Mesendoderm (in vitro differentiated cells): ENCODE measurements at regions not wholly inside any gene's neighbourhood (a gene's known extent, or its start where the extent isn't known, plus 50 kb on each side); places are given as distances from the start of the nearest gene placed in this dataset.

ENCODE experiments used
- DNase-seq: peaks from one replicate; pipeline ENCODE4 v3.0.0; 2013
- H2AK5ac ChIP-seq: 2 replicates; pipeline ENCODE4 v1.6.1; 2013; ENCODE audit warnings: low read length, inconsistent platforms
- H2BK120ac ChIP-seq: 2 replicates; pipeline ENCODE4 v1.6.1; 2013; ENCODE audit warnings: low read depth, mild to moderate bottlenecking, low read length, moderate library complexity, mixed read lengths
- H2BK15ac ChIP-seq: replicated peaks from 2 replicates; pipeline ENCODE4 v1.6.1; 2013; ENCODE audit warnings: low read depth, mild to moderate bottlenecking, moderate library complexity
- H2BK5ac ChIP-seq: 2 replicates; pipeline ENCODE4 v1.6.1; 2013; ENCODE audit warnings: low read length, inconsistent platforms
- H3K18ac ChIP-seq: 2 replicates; pipeline ENCODE4 v1.6.1; 2013; ENCODE audit warnings: mild to moderate bottlenecking, low read length, mixed read lengths
- H3K23ac ChIP-seq: one replicate; pipeline ENCODE4 v1.6.1; 2013; ENCODE audit warnings: low read length
- H3K27ac ChIP-seq: 2 replicates; pipeline ENCODE4 v1.5.1; 2013; ENCODE audit warnings: low read depth, mild to moderate bottlenecking, inconsistent platforms, low read length, moderate library complexity
- H3K27me3 ChIP-seq: 2 replicates; pipeline ENCODE4 v1.6.1; 2013; ENCODE audit warnings: low read length, control low read depth, mild to moderate bottlenecking, inconsistent platforms; ENCODE audit not compliant: insufficient read depth, poor library complexity
- H3K36me3 ChIP-seq: 2 replicates; pipeline ENCODE4 v1.6.1; 2013; ENCODE audit warnings: low read length, inconsistent platforms; ENCODE audit not compliant: control insufficient read depth, insufficient read depth
- H3K4ac ChIP-seq: one replicate; pipeline ENCODE4 v1.6.1; 2013; ENCODE audit warnings: low read depth, mild to moderate bottlenecking, low read length, moderate library complexity
- H3K4me1 ChIP-seq: 2 replicates; pipeline ENCODE4 v1.6.1; 2013; ENCODE audit warnings: low read depth, low read length, inconsistent platforms; ENCODE audit not compliant: control insufficient read depth
- H3K4me2 ChIP-seq: 2 replicates; pipeline ENCODE4 v1.6.1; 2013; ENCODE audit warnings: low read length
- H3K4me3 ChIP-seq: 2 replicates; pipeline ENCODE4 v1.5.1; 2013; ENCODE audit warnings: mild to moderate bottlenecking, low read length
- H3K56ac ChIP-seq: one replicate; pipeline ENCODE4 v1.6.1; 2013; ENCODE audit warnings: low read length
- H3K79me1 ChIP-seq: 2 replicates; pipeline ENCODE4 v1.6.1; 2013; ENCODE audit warnings: low read length, inconsistent platforms
- H3K79me2 ChIP-seq: 2 replicates; pipeline ENCODE4 v1.6.1; 2013; ENCODE audit warnings: mild to moderate bottlenecking, low read length; ENCODE audit not compliant: control insufficient read depth, insufficient read depth
- H3K9ac ChIP-seq: 2 replicates; pipeline ENCODE4 v1.6.1; 2013; ENCODE audit warnings: low read length, inconsistent platforms
- H4K5ac ChIP-seq: one replicate; pipeline ENCODE4 v1.6.1; 2013; ENCODE audit warnings: low read length
- H4K8ac ChIP-seq: one replicate; pipeline ENCODE4 v1.6.1; 2013; ENCODE audit warnings: low read depth, mild to moderate bottlenecking, control low read depth, low read length, moderate library complexity
- WGBS: extraction: QIAGEN DNeasy Blood & Tissue Kit; methylation state at CpG from one replicate; pipeline ENCODE4 v1.1.7; 2013; ENCODE audit warnings: low lambda C conversion rate, missing lambda C conversion rate; ENCODE audit not compliant: insufficient coverage; ENCODE audit errors: extremely low coverage; 5-methylcytosine and 5-hydroxymethylcytosine counted together

DNA sequence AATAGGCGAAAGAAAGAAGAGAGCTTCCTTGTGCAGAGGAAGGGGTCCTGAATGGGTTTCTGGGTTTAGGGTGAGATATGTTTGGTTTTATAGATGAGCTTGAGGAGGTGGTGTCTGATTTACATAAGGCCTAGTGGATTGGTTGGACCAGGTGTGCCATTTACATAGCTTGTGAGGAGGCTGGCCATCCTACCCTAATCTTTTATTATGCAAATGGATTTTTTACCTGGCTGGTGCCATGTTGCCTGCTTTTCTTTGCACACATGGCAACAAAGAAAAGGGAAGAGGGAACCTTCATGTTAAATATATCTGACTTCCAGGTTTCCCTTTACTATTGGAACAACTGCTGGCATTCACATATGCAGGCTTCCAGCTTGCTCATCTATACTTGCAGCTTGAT, 585.3 kb downstream of the PTPRU start:
- no peak overlapping the region for H2BK120ac ChIP-seq
- H3K4me2 ChIP-seq = no peak overlapping the region
- no peak overlapping the region for H3K56ac ChIP-seq
- no peaks in the 10 kb centered on the region for H3K36me3 ChIP-seq
- no peaks in the 10 kb centered on the region for H3K79me2 ChIP-seq
- H3K27ac ChIP-seq = no peak overlapping the region
- no peak overlapping the region for H3K4me3 ChIP-seq
- H2BK15ac ChIP-seq = no peak overlapping the region
- H3K4ac ChIP-seq = no peak overlapping the region
- no peaks in the 10 kb centered on the region for H3K27me3 ChIP-seq
- H4K5ac ChIP-seq = no peak overlapping the region
- H3K4me1 ChIP-seq = no peaks in the 10 kb centered on the region
- no peak for DNase-seq
- no peak overlapping the region for H4K8ac ChIP-seq
- no peak overlapping the region for H3K23ac ChIP-seq
- WGBS = no CpG with 5 or more reads among the region's 1 CpG
- no peak overlapping the region for H3K9ac ChIP-seq
- no peaks in the 10 kb centered on the region for H3K79me1 ChIP-seq
- no peak overlapping the region for H3K18ac ChIP-seq
- H2AK5ac ChIP-seq = no peak overlapping the region
- H2BK5ac ChIP-seq = no peak overlapping the region

GRCh38 chr1:29820401-29820800, 584.1 kb downstream of the PTPRU start:
- no peak overlapping the region for H3K56ac ChIP-seq
- DNase-seq = no peak
- no peaks in the 10 kb centered on the region for H3K36me3 ChIP-seq
- H3K23ac ChIP-seq = no peak overlapping the region
- H2BK15ac ChIP-seq = no peak overlapping the region
- no peak overlapping the region for H3K18ac ChIP-seq
- H3K27ac ChIP-seq = no peak overlapping the region
- H4K8ac ChIP-seq = no peak overlapping the region
- H3K4ac ChIP-seq = no peak overlapping the region
- no peaks in the 10 kb centered on the region for H3K79me1 ChIP-seq
- no peak overlapping the region for H3K4me3 ChIP-seq
- WGBS = no CpG with 5 or more reads among the region's 2 CpGs
- no peaks in the 10 kb centered on the region for H3K79me2 ChIP-seq
- H3K4me1 ChIP-seq = no peaks in the 10 kb centered on the region
- no peak overlapping the region for H4K5ac ChIP-seq
- H3K9ac ChIP-seq = no peak overlapping the region
- H2BK120ac ChIP-seq = no peak overlapping the region
- H2BK5ac ChIP-seq = no peak overlapping the region
- H3K4me2 ChIP-seq = no peak overlapping the region
- H2AK5ac ChIP-seq = no peak overlapping the region
- H3K27me3 ChIP-seq = no peaks in the 10 kb centered on the region

GRCh38 chr1:29812408-29813135, 576.2 kb downstream of the PTPRU start:
- WGBS = no CpG with 5 or more reads among the region's 10 CpGs
- Histone ChIP-seq H3K23ac (no peak overlapping the region), H4K5ac (no peak overlapping the region), H3K36me3 (no peaks in the 10 kb centered on the region), H2BK15ac (no peak overlapping the region), H2AK5ac (no peak overlapping the region), H3K18ac (no peak overlapping the region), H3K27me3 (no peaks in the 10 kb centered on the region), H3K56ac (no peak overlapping the region), H3K79me2 (no peaks in the 10 kb centered on the region), H2BK120ac (no peak overlapping the region), H3K27ac (no peak overlapping the region), H2BK5ac (no peak overlapping the region), H3K79me1 (no peaks in the 10 kb centered on the region), H3K4me2 (no peak overlapping the region), H4K8ac (no peak overlapping the region), H3K4me3 (no peak overlapping the region), H3K9ac (no peak overlapping the region), H3K4ac (no peak overlapping the region), H3K4me1 (no peaks in the 10 kb centered on the region)
- no peak for DNase-seq

GRCh38 chr1:29811727-29812407, 575.5 kb downstream of the PTPRU start:
- Histone ChIP-seq H3K4ac (no peak overlapping the region), H3K27ac (no peak overlapping the region), H3K4me1 (no peaks in the 10 kb centered on the region), H3K79me2 (no peaks in the 10 kb centered on the region), H3K79me1 (no peaks in the 10 kb centered on the region), H3K56ac (no peak overlapping the region), H2BK120ac (no peak overlapping the region), H2BK15ac (no peak overlapping the region), H3K4me2 (no peak overlapping the region), H3K23ac (no peak overlapping the region), H3K9ac (no peak overlapping the region), H3K36me3 (no peaks in the 10 kb centered on the region), H3K27me3 (no peaks in the 10 kb centered on the region), H3K4me3 (no peak overlapping the region), H4K8ac (no peak overlapping the region), H2BK5ac (no peak overlapping the region), H3K18ac (no peak overlapping the region), H2AK5ac (no peak overlapping the region), H4K5ac (no peak overlapping the region)
- WGBS = no CpG with 5 or more reads among the region's 10 CpGs
- no peak for DNase-seq

GRCh38 chr1:29811247-29811646, 574.9 kb downstream of the PTPRU start:
- no peak overlapping the region for H2BK120ac ChIP-seq
- H3K79me1 ChIP-seq = no peaks in the 10 kb centered on the region
- H3K4me2 ChIP-seq = no peak overlapping the region
- H3K23ac ChIP-seq = no peak overlapping the region
- no peak overlapping the region for H3K4me3 ChIP-seq
- H2BK15ac ChIP-seq = no peak overlapping the region
- no peak overlapping the region for H2BK5ac ChIP-seq
- no peak overlapping the region for H4K5ac ChIP-seq
- H4K8ac ChIP-seq = no peak overlapping the region
- H2AK5ac ChIP-seq = no peak overlapping the region
- no peak overlapping the region for H3K56ac ChIP-seq
- H3K79me2 ChIP-seq = no peaks in the 10 kb centered on the region
- peak; percentile 41 for DNase-seq
- no peak overlapping the region for H3K9ac ChIP-seq
- H3K18ac ChIP-seq = no peak overlapping the region
- H3K36me3 ChIP-seq = no peaks in the 10 kb centered on the region
- H3K4me1 ChIP-seq = no peaks in the 10 kb centered on the region
- no peaks in the 10 kb centered on the region for H3K27me3 ChIP-seq
- no peak overlapping the region for H3K27ac ChIP-seq
- no peak overlapping the region for H3K4ac ChIP-seq
- no CpG with 5 or more reads among the region's 7 CpGs for WGBS
